ENCODE measurements at regions not wholly inside any gene's neighbourhood (a gene's known extent, or its start where the extent isn't known, plus 50 kb on each side); places are given as distances from the start of the nearest gene placed in this dataset.

GRCh38 chr7:125149151-125149550 lies 219.5 kb upstream of the POT1 start:
- POLR2A ChIA-PET: no interaction called here
- Mint-ChIP-seq H3K4me1 (no peaks in the 10 kb centered on the region), H3K9me3 (peaks cover 0 to 2% (median 0%) of the 10 kb centered on the region in 3 donors), H3K36me3 (no peaks in the 10 kb centered on the region), H3K27me3 (no peaks in the 10 kb centered on the region), H3K27ac (no peak overlapping the region), H3K4me3 (no peak overlapping the region)
- no peaks in the 10 kb centered on the region for H3K4me1 ChIP-seq (ENCODE audit: control insufficient read depth in 1 of 2, extremely low read depth in 1 of 2, insufficient read depth in 2 of 2, low read length in 2 of 2)
- ATAC-seq (replicated peaks in 1 of 4) (no peak), DNase-seq (no peak)
- CTCF ChIA-PET: no interaction called here
- no peaks in the 10 kb centered on the region for H3K9me3 ChIP-seq
- no peak overlapping the region for H3K27ac ChIP-seq (ENCODE audit: low read length)
- no peaks in the 10 kb centered on the region for H3K27me3 ChIP-seq (replicated peaks in 1 of 2; ENCODE audit: control insufficient read depth in 2 of 2, extremely low read depth in 1 of 2, insufficient read depth in 2 of 2, low read length in 1 of 2)
- WGBS (ENCODE audit: insufficient coverage): no CpG with 5 or more reads among the region's 1 CpG
- no peak overlapping the region for H3K4me3 ChIP-seq (ENCODE audit: control insufficient read depth in 1 of 2, extremely low read depth in 1 of 2, low read length in 1 of 2)
- no peaks in the 10 kb centered on the region for H3K36me3 ChIP-seq (ENCODE audit: control insufficient read depth in 2 of 2, extremely low read depth in 1 of 2, insufficient read depth in 1 of 2, low read length in 1 of 2)

- ATAC-seq (replicated peaks in 1 of 4) (no peak), DNase-seq (no peak)
- H3K4me3 ChIP-seq (ENCODE audit: control insufficient read depth in 1 of 2, extremely low read depth in 1 of 2, low read length in 1 of 2): no peak overlapping the region
- Mint-ChIP-seq H3K36me3 (no peaks in the 10 kb centered on the region), H3K27ac (no peak overlapping the region), H3K9me3 (no peaks in the 10 kb centered on the region), H3K27me3 (no peaks in the 10 kb centered on the region), H3K4me1 (no peaks in the 10 kb centered on the region), H3K4me3 (no peak overlapping the region)
- no peak overlapping the region for H3K27ac ChIP-seq (ENCODE audit: low read length)
- no peaks in the 10 kb centered on the region for H3K9me3 ChIP-seq
- H3K4me1 ChIP-seq (ENCODE audit: control insufficient read depth in 1 of 2, extremely low read depth in 1 of 2, insufficient read depth in 2 of 2, low read length in 2 of 2): no peaks in the 10 kb centered on the region
- ChIA-PET CTCF (no interaction called here), POLR2A (no interaction called here)
- H3K27me3 ChIP-seq (replicated peaks in 1 of 2; ENCODE audit: control insufficient read depth in 2 of 2, extremely low read depth in 1 of 2, insufficient read depth in 2 of 2, low read length in 1 of 2): no peaks in the 10 kb centered on the region
- H3K36me3 ChIP-seq (ENCODE audit: control insufficient read depth in 2 of 2, extremely low read depth in 1 of 2, insufficient read depth in 1 of 2, low read length in 1 of 2): no peaks in the 10 kb centered on the region
- WGBS (ENCODE audit: insufficient coverage): no CpG with 5 or more reads among the region's 2 CpGs
These were observed 217.4 kb upstream of the POT1 start for GRCh38 chr7:125147047-125147446.

- H3K27me3 Mint-ChIP-seq: no peaks in the 10 kb centered on the region
- DNase-seq (no peak), ATAC-seq (replicated peaks in 1 of 4) (no peak)
- ChIA-PET POLR2A (no interaction called here), CTCF (no interaction called here)
- Histone ChIP-seq H3K27me3 (replicated peaks in 1 of 2; ENCODE audit: control insufficient read depth in 2 of 2, extremely low read depth in 1 of 2, insufficient read depth in 2 of 2, low read length in 1 of 2) (no peaks in the 10 kb centered on the region), H3K4me1 (ENCODE audit: control insufficient read depth in 1 of 2, extremely low read depth in 1 of 2, insufficient read depth in 2 of 2, low read length in 2 of 2) (no peaks in the 10 kb centered on the region), H3K27ac (ENCODE audit: low read length) (no peak overlapping the region), H3K36me3 (ENCODE audit: control insufficient read depth in 2 of 2, extremely low read depth in 1 of 2, insufficient read depth in 1 of 2, low read length in 1 of 2) (no peaks in the 10 kb centered on the region), H3K9me3 (no peaks in the 10 kb centered on the region), H3K4me3 (ENCODE audit: control insufficient read depth in 1 of 2, extremely low read depth in 1 of 2, low read length in 1 of 2) (no peak overlapping the region)
- no peaks in the 10 kb centered on the region for H3K4me1 Mint-ChIP-seq
- H3K36me3 Mint-ChIP-seq: no peaks in the 10 kb centered on the region
- no peak overlapping the region for H3K4me3 Mint-ChIP-seq
- no CpG with 5 or more reads among the region's 2 CpGs for WGBS (ENCODE audit: insufficient coverage)
- no peak overlapping the region for H3K27ac Mint-ChIP-seq
- H3K9me3 Mint-ChIP-seq: no peaks in the 10 kb centered on the region
These were observed 207.3 kb upstream of the POT1 start for GRCh38 chr7:125136755-125137532.

- H3K4me3 Mint-ChIP-seq: no peak overlapping the region
- no CpG with 5 or more reads among the region's 1 CpG for WGBS (ENCODE audit: insufficient coverage)
- Histone ChIP-seq H3K36me3 (ENCODE audit: control insufficient read depth in 2 of 2, extremely low read depth in 1 of 2, insufficient read depth in 1 of 2, low read length in 1 of 2) (no peaks in the 10 kb centered on the region), H3K4me3 (ENCODE audit: control insufficient read depth in 1 of 2, extremely low read depth in 1 of 2, low read length in 1 of 2) (no peak overlapping the region), H3K9me3 (no peaks in the 10 kb centered on the region), H3K27me3 (replicated peaks in 1 of 2; ENCODE audit: control insufficient read depth in 2 of 2, extremely low read depth in 1 of 2, insufficient read depth in 2 of 2, low read length in 1 of 2) (no peaks in the 10 kb centered on the region), H3K27ac (ENCODE audit: low read length) (no peak overlapping the region), H3K4me1 (ENCODE audit: control insufficient read depth in 1 of 2, extremely low read depth in 1 of 2, insufficient read depth in 2 of 2, low read length in 2 of 2) (no peaks in the 10 kb centered on the region)
- ChIA-PET POLR2A (no interaction called here), CTCF (no interaction called here)
- H3K27me3 Mint-ChIP-seq: no peaks in the 10 kb centered on the region
- DNase-seq (no peak), ATAC-seq (replicated peaks in 1 of 4) (no peak)
- H3K9me3 Mint-ChIP-seq: no peaks in the 10 kb centered on the region
- no peak overlapping the region for H3K27ac Mint-ChIP-seq
- H3K4me1 Mint-ChIP-seq: no peaks in the 10 kb centered on the region
- H3K36me3 Mint-ChIP-seq: no peaks in the 10 kb centered on the region
These were observed 206.7 kb upstream of the POT1 start for GRCh38 chr7:125136341-125136740.

- Mint-ChIP-seq H3K27ac (no peak overlapping the region), H3K36me3 (no peaks in the 10 kb centered on the region), H3K27me3 (no peaks in the 10 kb centered on the region), H3K9me3 (no peaks in the 10 kb centered on the region), H3K4me3 (no peak overlapping the region), H3K4me1 (no peaks in the 10 kb centered on the region)
- DNase-seq: no peak
- H3K9me3 ChIP-seq: no peaks in the 10 kb centered on the region
- ChIA-PET POLR2A (no interaction called here), CTCF (no interaction called here)
- no peak for ATAC-seq (replicated peaks in 1 of 4)
- no peaks in the 10 kb centered on the region for H3K27me3 ChIP-seq (replicated peaks in 1 of 2; ENCODE audit: control insufficient read depth in 2 of 2, extremely low read depth in 1 of 2, insufficient read depth in 2 of 2, low read length in 1 of 2)
- no CpG with 5 or more reads among the region's 1 CpG for WGBS (ENCODE audit: insufficient coverage)
- no peak overlapping the region for H3K4me3 ChIP-seq (ENCODE audit: control insufficient read depth in 1 of 2, extremely low read depth in 1 of 2, low read length in 1 of 2)
- H3K4me1 ChIP-seq (ENCODE audit: control insufficient read depth in 1 of 2, extremely low read depth in 1 of 2, insufficient read depth in 2 of 2, low read length in 2 of 2): no peaks in the 10 kb centered on the region
- H3K27ac ChIP-seq (ENCODE audit: low read length): no peak overlapping the region
- H3K36me3 ChIP-seq (ENCODE audit: control insufficient read depth in 2 of 2, extremely low read depth in 1 of 2, insufficient read depth in 1 of 2, low read length in 1 of 2): no peaks in the 10 kb centered on the region
These were observed 200.5 kb upstream of the POT1 start for GRCh38 chr7:125130173-125130572.

GRCh38 chr7:125127304-125127703 lies 197.7 kb upstream of the POT1 start:
- DNase-seq: no peak
- H3K36me3 Mint-ChIP-seq: no peaks in the 10 kb centered on the region
- Histone ChIP-seq H3K36me3 (ENCODE audit: control insufficient read depth in 2 of 2, extremely low read depth in 1 of 2, insufficient read depth in 1 of 2, low read length in 1 of 2) (no peaks in the 10 kb centered on the region), H3K4me1 (ENCODE audit: control insufficient read depth in 1 of 2, extremely low read depth in 1 of 2, insufficient read depth in 2 of 2, low read length in 2 of 2) (no peaks in the 10 kb centered on the region), H3K27ac (ENCODE audit: low read length) (no peak overlapping the region), H3K27me3 (replicated peaks in 1 of 2; ENCODE audit: control insufficient read depth in 2 of 2, extremely low read depth in 1 of 2, insufficient read depth in 2 of 2, low read length in 1 of 2) (no peaks in the 10 kb centered on the region), H3K9me3 (no peaks in the 10 kb centered on the region), H3K4me3 (ENCODE audit: control insufficient read depth in 1 of 2, extremely low read depth in 1 of 2, low read length in 1 of 2) (no peak overlapping the region)
- H3K27ac Mint-ChIP-seq: no peak overlapping the region
- ATAC-seq (replicated peaks in 1 of 4): no peak
- POLR2A ChIA-PET: no interaction called here
- 72% methylated on average over 2 of the region's 4 CpGs for WGBS (ENCODE audit: insufficient coverage)
- no peaks in the 10 kb centered on the region for H3K4me1 Mint-ChIP-seq
- no peak overlapping the region for H3K4me3 Mint-ChIP-seq
- peaks cover 0 to 5% (median 0%) of the 10 kb centered on the region in 3 donors for H3K9me3 Mint-ChIP-seq
- CTCF ChIA-PET: no interaction called here
- H3K27me3 Mint-ChIP-seq: no peaks in the 10 kb centered on the region

- H3K27ac Mint-ChIP-seq: no peak overlapping the region
- H3K27me3 ChIP-seq (replicated peaks in 1 of 2; ENCODE audit: control insufficient read depth in 2 of 2, extremely low read depth in 1 of 2, insufficient read depth in 2 of 2, low read length in 1 of 2): no peaks in the 10 kb centered on the region
- no peaks in the 10 kb centered on the region for H3K4me1 Mint-ChIP-seq
- H3K36me3 ChIP-seq (ENCODE audit: control insufficient read depth in 2 of 2, extremely low read depth in 1 of 2, insufficient read depth in 1 of 2, low read length in 1 of 2): no peaks in the 10 kb centered on the region
- H3K36me3 Mint-ChIP-seq: no peaks in the 10 kb centered on the region
- H3K4me3 Mint-ChIP-seq: no peak overlapping the region
- H3K9me3 ChIP-seq: no peaks in the 10 kb centered on the region
- ChIA-PET CTCF (no interaction called here), POLR2A (interaction anchor here in 1 of 2 donors (0.5 kb wide), 1 partner anchor 13 kb away, joined by 4 read pairs; no protein-coding TSS in a partner anchor)
- no peaks in the 10 kb centered on the region for H3K4me1 ChIP-seq (ENCODE audit: control insufficient read depth in 1 of 2, extremely low read depth in 1 of 2, insufficient read depth in 2 of 2, low read length in 2 of 2)
- DNase-seq (no peak), ATAC-seq (replicated peaks in 1 of 4) (no peak)
- no peaks in the 10 kb centered on the region for H3K27me3 Mint-ChIP-seq
- H3K27ac ChIP-seq (ENCODE audit: low read length): no peak overlapping the region
- H3K4me3 ChIP-seq (ENCODE audit: control insufficient read depth in 1 of 2, extremely low read depth in 1 of 2, low read length in 1 of 2): no peak overlapping the region
- 20% methylated on average over 1 of the region's 1 CpG for WGBS (ENCODE audit: insufficient coverage)
- peaks cover 0 to 5% (median 0%) of the 10 kb centered on the region in 3 donors for H3K9me3 Mint-ChIP-seq
These were observed 196.8 kb upstream of the POT1 start for GRCh38 chr7:125126376-125126775.
